A549 (cell line): ENCODE measurements at regions not wholly inside any gene's neighbourhood (a gene's known extent, or its start where the extent isn't known, plus 50 kb on each side); places are given as distances from the start of the nearest gene placed in this dataset.

Experiments
- CBX8 ChIP-seq: fragments of 200-600 bp; sonication (generic); IDR thresholded peaks from 2 replicates; pipeline ENCODE4 v1.6.1; 2016
- CTCF ChIP-seq: fragments of >200 bp; sonication (Bioruptor Twin); formaldehyde crosslinking; IDR thresholded peaks from 3 replicates; pipeline ENCODE4 v1.5.1; 2016
- HDAC2 ChIP-seq: fragments of 200-600 bp; sonication (generic); IDR thresholded peaks from 2 replicates; pipeline ENCODE4 v1.6.1; 2016
- HMGXB4 ChIP-seq: fragments of 250-450 bp; sonication (Bioruptor Pico); IDR thresholded peaks from 2 replicates; pipeline ENCODE4 v1.5.0; 2021; ENCODE audit warnings: mild to moderate bottlenecking, moderate library complexity, borderline replicate concordance
- MYC ChIP-seq: IDR thresholded peaks from 2 replicates; pipeline ENCODE4 v1.6.1; 2012; ENCODE audit warnings: mild to moderate bottlenecking, inconsistent platforms, low read length, improper control_type of control experiment, borderline replicate concordance
- PHF8 ChIP-seq: fragments of 200-600 bp; sonication (generic); IDR thresholded peaks from 2 replicates; pipeline ENCODE4 v1.6.1; 2016; ENCODE audit warnings: low read depth, mild to moderate bottlenecking, antibody characterized with exemption, moderate library complexity, borderline replicate concordance
- POLR2A ChIP-seq: IDR thresholded peaks from 2 replicates; pipeline ENCODE4 v1.6.1; 2012; ENCODE audit warnings: mild to moderate bottlenecking, low read length
- POLR2AphosphoS2 ChIP-seq: conservative IDR thresholded peaks from 2 replicates; pipeline ENCODE4 v1.6.1; 2012; ENCODE audit warnings: low read length, improper control_type of control experiment, inconsistent platforms
- RNF2 ChIP-seq: fragments of 200-600 bp; sonication (generic); IDR thresholded peaks from 2 replicates; pipeline ENCODE4 v1.6.1; 2016; ENCODE audit warnings: low read depth, mild to moderate bottlenecking, antibody characterized with exemption, moderate library complexity, borderline replicate concordance
- SMC3 ChIP-seq: fragments of >200 bp; sonication (Bioruptor Twin); formaldehyde crosslinking; IDR thresholded peaks from 3 replicates; pipeline ENCODE4 v1.6.1; 2018; ENCODE audit warnings: inconsistent platforms
- TF ChIP-seq, protein P1 (sequence below): fragments of 200-600 bp; sonication (generic); IDR thresholded peaks from 2 replicates; pipeline ENCODE4 v1.6.1; 2016; ENCODE audit warnings: antibody characterized with exemption, mild to moderate bottlenecking, moderate library complexity

- TF ChIP-seq PHF8 = no peak
- no peak for TF ChIP-seq CTCF
- no peak for TF ChIP-seq HDAC2
- no peak for TF ChIP-seq POLR2A
- no peak for TF ChIP-seq MYC
- TF ChIP-seq HMGXB4 (CRISPR knock-in tag) = no peak
- no peak for TF ChIP-seq POLR2AphosphoS2
- no peak for TF ChIP-seq CBX8
- TF ChIP-seq RNF2 = no peak
- no peak for TF ChIP-seq SMC3
- TF ChIP-seq, protein P1, sequence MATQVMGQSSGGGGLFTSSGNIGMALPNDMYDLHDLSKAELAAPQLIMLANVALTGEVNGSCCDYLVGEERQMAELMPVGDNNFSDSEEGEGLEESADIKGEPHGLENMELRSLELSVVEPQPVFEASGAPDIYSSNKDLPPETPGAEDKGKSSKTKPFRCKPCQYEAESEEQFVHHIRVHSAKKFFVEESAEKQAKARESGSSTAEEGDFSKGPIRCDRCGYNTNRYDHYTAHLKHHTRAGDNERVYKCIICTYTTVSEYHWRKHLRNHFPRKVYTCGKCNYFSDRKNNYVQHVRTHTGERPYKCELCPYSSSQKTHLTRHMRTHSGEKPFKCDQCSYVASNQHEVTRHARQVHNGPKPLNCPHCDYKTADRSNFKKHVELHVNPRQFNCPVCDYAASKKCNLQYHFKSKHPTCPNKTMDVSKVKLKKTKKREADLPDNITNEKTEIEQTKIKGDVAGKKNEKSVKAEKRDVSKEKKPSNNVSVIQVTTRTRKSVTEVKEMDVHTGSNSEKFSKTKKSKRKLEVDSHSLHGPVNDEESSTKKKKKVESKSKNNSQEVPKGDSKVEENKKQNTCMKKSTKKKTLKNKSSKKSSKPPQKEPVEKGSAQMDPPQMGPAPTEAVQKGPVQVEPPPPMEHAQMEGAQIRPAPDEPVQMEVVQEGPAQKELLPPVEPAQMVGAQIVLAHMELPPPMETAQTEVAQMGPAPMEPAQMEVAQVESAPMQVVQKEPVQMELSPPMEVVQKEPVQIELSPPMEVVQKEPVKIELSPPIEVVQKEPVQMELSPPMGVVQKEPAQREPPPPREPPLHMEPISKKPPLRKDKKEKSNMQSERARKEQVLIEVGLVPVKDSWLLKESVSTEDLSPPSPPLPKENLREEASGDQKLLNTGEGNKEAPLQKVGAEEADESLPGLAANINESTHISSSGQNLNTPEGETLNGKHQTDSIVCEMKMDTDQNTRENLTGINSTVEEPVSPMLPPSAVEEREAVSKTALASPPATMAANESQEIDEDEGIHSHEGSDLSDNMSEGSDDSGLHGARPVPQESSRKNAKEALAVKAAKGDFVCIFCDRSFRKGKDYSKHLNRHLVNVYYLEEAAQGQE = no peak
Measured at GRCh38 chr11:122046438-122046837, 69.6 kb downstream of the BLID start.
